Tibial nerve (tissue), 3 donors: ENCODE measurements at regions not wholly inside any gene's neighbourhood (a gene's known extent, or its start where the extent isn't known, plus 50 kb on each side); places are given as distances from the start of the nearest gene placed in this dataset.

Source experiments
- CTCF ChIP-seq, 5 experiments: fragments of 200-600 bp in 3 of 5; fragments of 450-650 bp in 2 of 5; sonication (generic) in 3 of 5; IDR thresholded peaks; one replicate each; pipeline ENCODE4 v1.5.1; 2016 to 2019; ENCODE audit warnings: antibody characterized with exemption in 5 of 5, mild to moderate bottlenecking in 3 of 5, moderate library complexity in 2 of 5
- POLR2A ChIP-seq, 2 donors: fragments of 450-650 bp; IDR thresholded peaks; one replicate each; pipeline ENCODE4 v1.6.1; 2017; ENCODE audit warnings: antibody characterized with exemption in 2 of 2, mild to moderate bottlenecking in 2 of 2, moderate library complexity in 2 of 2

DNA sequence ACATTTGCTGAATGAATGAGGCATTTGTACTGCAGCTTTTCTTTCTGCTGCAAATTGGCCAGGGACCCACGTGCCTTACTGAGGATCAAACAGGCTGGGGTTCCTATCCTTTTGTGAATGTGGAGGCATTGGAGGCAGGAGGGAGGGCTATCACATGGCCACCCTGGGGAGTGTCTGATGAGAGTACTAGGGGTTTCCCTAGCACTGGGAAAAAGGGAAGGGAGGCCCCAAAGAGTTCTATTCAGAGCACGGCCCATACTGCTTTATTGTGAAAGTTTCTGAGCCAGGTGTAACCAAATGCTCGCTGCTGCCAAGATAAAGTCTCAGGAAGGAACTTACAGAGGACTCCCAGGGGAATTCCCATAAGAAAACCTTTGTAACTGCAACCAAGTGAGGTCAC, 78.4 kb upstream of the ANO1 start:
- TF ChIP-seq POLR2A (IDR thresholded peaks at IDR 0.05) (no peak), CTCF (IDR thresholded peaks at IDR 0.05) (no peak)
